ENCODE measurements at regions not wholly inside any gene's neighbourhood (a gene's known extent, or its start where the extent isn't known, plus 50 kb on each side); places are given as distances from the start of the nearest gene placed in this dataset.

GRCh38 chr4:184950117-184950830 lies 68.0 kb upstream of the HELT start:
- peaks cover 0 to 11% (median 3%) of the 10 kb centered on the region in 4 donors for H3K4me1 ChIP-seq
- H3K27ac ChIP-seq: no peak overlapping the region
- TF ChIP-seq POLR2A (IDR thresholded peaks at IDR 0.05) (no peak), CTCF (IDR thresholded peaks at IDR 0.05) (no peak)
- no peaks in the 10 kb centered on the region for H3K36me3 ChIP-seq
- DNase-seq (peak in 1 of 3 donors; percentile 49), ATAC-seq (peak; percentile 78 to 94 (median 88))
- no peak overlapping the region for H3K4me3 ChIP-seq
- H3K27me3 ChIP-seq: no peaks in the 10 kb centered on the region
- intact Hi-C loops (cut with DNase I): no loop called here
- H3K9me3 ChIP-seq: no peaks in the 10 kb centered on the region
- WGBS (ENCODE audit: insufficient coverage, low coverage, low lambda C conversion rate, missing lambda C conversion rate): 37% methylated on average over 4 of the region's 9 CpGs

- Histone ChIP-seq H3K9me3 (no peaks in the 10 kb centered on the region), H3K27me3 (no peaks in the 10 kb centered on the region), H3K4me3 (no peak overlapping the region), H3K4me1 (peaks cover 0 to 11% (median 3%) of the 10 kb centered on the region in 4 donors), H3K36me3 (no peaks in the 10 kb centered on the region), H3K27ac (no peak overlapping the region)
- ATAC-seq (peak in 2 of 4 donors; percentile 11), DNase-seq (peak in 1 of 3 donors; percentile 40)
- 80% methylated on average over 9 of the region's 13 CpGs for WGBS (ENCODE audit: insufficient coverage, low coverage, low lambda C conversion rate, missing lambda C conversion rate)
- no peak for TF ChIP-seq CTCF (IDR thresholded peaks at IDR 0.05)
- no peak for TF ChIP-seq POLR2A (IDR thresholded peaks at IDR 0.05)
- intact Hi-C loops (cut with DNase I): no loop called here
These were observed 67.4 kb upstream of the HELT start for GRCh38 chr4:184950926-184951325.

DNA sequence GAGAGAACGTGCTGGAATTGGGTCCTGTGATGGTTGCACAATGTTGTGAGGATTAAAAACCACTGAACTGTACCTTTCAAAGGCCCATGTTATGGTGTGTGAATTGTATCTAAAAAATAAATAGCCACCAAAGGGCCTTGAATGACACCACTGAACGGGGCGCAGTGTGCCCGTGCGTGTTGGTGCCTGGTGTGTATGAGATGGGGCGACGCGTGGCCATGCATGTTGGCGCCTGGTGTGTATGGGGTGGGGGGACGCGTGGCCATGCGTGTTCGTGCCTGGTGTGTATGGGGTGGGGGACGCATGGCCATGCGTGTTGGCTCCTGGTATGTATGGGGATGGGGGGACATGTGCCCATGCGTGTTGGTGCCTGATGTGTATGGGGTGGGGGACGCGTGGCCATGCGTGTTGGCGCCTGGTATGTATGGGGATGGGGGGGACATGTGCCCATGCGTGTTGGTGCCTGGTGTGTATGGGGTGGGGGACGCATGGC lies 66.6 kb upstream of the HELT start:
- Histone ChIP-seq H3K4me1 (peaks cover 0 to 11% (median 3%) of the 10 kb centered on the region in 4 donors), H3K27ac (no peak overlapping the region), H3K36me3 (no peaks in the 10 kb centered on the region), H3K27me3 (no peaks in the 10 kb centered on the region), H3K9me3 (no peaks in the 10 kb centered on the region), H3K4me3 (no peak overlapping the region)
- intact Hi-C loops (cut with DNase I): no loop called here
- DNase-seq: peak in 1 of 3 donors; percentile 24
- no peak for ATAC-seq
- no peak for TF ChIP-seq POLR2A (IDR thresholded peaks at IDR 0.05)
- TF ChIP-seq CTCF (IDR thresholded peaks at IDR 0.05): no peak
- 93% methylated on average over 18 of the region's 22 CpGs for WGBS (ENCODE audit: insufficient coverage, low coverage, low lambda C conversion rate, missing lambda C conversion rate)

GRCh38 chr4:184952522-184952921 lies 65.8 kb upstream of the HELT start:
- DNase-seq (peak in 1 of 3 donors; percentile 20), ATAC-seq (no peak)
- H3K4me1 ChIP-seq: peaks cover 0 to 11% (median 3%) of the 10 kb centered on the region in 4 donors
- H3K27me3 ChIP-seq: no peaks in the 10 kb centered on the region
- intact Hi-C loops (cut with DNase I): no loop called here
- WGBS (ENCODE audit: insufficient coverage, low coverage, low lambda C conversion rate, missing lambda C conversion rate): 76% methylated on average over 5 of the region's 6 CpGs
- H3K36me3 ChIP-seq: no peaks in the 10 kb centered on the region
- H3K27ac ChIP-seq: no peak overlapping the region
- no peaks in the 10 kb centered on the region for H3K9me3 ChIP-seq
- TF ChIP-seq CTCF (IDR thresholded peaks at IDR 0.05): no peak
- TF ChIP-seq POLR2A (IDR thresholded peaks at IDR 0.05): no peak
- H3K4me3 ChIP-seq: no peak overlapping the region
